ENCODE measurements at regions not wholly inside any gene's neighbourhood (a gene's known extent, or its start where the extent isn't known, plus 50 kb on each side); places are given as distances from the start of the nearest gene placed in this dataset.
"Not testable (repeated sequence)": the region's sequence is repeated elsewhere in the genome, so short reads cannot be mapped to it uniquely, and the experiment has no call there.

DNA sequence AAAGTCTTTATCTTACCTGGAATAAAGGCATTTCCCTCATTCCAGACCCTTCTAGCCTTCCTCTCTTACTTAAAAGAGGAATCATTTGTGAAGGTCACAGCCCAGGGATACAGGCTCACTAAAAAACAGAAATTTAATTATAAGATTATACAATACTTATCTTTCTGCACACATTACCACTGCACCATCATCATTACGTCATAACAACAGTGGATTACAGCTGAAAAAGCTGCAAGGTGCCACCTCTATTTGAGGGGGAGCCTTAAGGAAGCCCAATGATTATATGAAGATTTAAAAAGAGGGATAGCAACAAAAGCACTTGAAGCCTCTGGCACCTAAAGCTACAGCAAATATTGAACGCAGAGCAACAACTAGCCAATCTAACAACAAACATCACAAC lies 452.9 kb upstream of the EYS start:
- no peak for DNase-seq

DNA sequence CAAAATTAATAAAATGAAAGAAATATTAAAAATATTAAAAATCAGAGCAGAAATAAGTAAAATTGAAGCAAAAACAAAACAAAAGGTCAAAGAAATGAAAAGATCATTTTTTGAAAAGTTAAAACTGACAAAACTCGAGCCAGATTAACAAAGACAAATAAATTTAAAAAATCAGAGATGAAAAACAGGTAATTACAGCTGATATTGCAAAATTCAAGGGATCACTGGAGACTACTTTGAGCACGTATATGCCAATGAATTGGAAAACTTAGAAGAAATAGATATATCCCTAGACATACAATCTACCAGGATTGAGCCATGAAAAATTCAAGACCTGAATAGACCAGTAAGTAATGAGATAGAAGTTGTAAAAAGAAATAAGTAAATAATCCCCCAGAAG lies 446.2 kb upstream of the EYS start:
- DNase-seq: no peak

DNA sequence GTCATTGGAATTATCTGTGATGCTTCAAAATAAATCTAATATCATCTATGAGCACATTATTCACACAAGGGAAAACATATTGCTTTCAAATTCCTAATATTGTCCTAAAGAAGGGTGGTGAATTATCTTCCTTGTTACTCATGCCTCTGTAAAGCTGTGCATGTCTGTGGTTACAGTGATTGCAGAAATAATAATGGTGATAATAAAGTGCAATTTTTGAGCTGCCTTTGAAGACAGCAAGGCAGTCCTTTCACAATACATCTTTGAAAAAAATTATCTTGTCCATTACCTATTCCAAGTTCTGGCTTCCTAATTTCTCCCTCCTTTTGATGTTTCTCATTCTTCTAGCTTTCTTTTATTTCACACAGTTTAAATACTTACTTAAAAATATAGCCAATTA lies 442.1 kb upstream of the EYS start:
- DNase-seq: no peak

DNA sequence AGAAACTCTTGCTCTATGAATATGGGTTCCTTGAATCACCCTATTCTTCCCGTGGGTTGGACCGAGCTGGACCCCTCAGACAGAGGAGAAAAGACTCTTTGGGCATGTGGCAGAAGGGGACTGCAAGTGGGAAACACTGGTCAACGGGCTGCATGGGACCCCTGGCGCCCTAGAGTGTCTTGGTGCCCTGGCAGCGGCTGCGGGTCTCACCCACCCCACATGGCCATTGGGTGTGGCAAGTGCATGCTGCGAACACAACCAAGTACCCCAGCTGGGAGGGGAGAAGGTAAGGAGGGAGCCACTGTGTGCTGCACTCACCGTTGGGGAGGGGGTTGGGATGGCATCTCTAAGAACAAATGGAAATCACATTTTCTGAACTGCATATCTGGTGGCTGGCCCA lies 438.8 kb upstream of the EYS start:
- no peak for DNase-seq

DNA sequence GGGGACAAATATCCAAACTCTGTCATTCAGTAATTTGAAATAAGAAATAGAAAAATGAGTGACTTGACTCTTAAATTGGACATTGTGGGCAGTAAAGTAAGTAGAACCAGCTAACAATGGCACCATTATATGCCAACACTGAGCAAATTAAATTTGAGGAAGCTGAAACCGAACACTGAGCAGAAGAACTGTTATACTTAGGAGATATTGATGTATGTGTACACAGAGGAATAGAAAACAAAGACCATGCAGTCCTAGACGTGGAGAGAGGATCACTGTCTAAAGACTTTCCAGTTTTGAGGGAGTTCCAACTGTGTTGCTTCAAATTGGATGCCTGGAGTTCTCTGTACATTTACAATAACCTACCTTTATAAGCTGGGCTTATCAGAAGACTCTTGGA lies 427.0 kb upstream of the EYS start:
- no peak for DNase-seq

DNA sequence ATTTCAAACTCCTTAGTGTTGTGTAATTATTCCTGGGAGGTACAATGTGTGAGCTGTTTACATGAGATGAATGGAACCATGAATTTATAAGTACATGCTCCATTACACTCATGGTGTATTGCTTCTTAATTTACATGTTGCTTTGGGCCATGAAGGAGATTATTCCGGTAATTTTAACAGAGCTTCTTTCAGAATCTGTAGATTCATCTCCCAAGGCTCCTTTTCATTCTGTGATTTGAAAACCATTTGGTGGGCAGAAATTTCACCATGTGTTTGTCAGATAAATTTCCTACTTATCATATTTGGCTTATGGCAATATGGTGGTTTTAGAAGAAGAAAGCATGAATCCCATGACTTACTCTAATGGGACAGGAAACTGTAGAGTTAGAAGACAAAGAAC lies 421.6 kb upstream of the EYS start:
- DNase-seq: no peak

DNA sequence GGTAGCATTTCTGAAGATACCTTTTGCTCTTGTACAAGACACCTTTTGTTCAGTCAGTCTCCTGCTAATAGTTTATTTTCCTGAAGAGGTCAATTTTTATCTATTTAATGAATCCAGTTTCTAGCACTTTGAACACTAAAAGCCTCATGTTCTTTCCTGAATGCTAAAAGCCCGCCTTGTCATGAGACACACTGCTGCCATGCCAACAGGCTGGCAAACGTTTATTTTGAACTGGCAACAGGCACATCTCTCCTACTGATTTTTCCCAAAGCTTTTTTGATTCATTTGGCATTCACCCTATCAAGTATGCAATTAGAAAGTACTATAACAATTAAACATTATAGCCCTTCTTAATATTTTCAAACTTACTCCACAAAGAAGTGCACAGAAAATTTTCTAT lies 421.2 kb upstream of the EYS start:
- no peak for DNase-seq

DNA sequence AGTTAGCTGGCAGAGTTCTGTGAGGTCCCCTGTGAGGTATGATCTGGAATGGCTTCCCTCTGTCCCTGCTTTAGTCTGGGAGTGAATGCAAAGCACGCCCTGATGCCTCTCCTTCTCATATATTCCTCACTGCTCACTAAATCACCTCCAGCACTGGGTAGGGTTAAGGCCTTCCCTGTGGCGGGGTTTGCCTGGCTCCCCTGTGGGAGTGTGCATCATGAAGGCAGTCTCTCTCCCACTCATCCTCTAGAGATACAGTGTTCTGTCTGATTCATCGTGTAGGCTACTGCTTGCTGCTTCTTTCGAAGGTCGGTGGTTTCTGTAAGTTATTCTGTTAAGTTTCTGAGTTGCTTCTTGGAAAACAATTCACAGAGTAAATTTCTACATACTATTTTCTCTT lies 420.0 kb upstream of the EYS start:
- no peak for DNase-seq

DNA sequence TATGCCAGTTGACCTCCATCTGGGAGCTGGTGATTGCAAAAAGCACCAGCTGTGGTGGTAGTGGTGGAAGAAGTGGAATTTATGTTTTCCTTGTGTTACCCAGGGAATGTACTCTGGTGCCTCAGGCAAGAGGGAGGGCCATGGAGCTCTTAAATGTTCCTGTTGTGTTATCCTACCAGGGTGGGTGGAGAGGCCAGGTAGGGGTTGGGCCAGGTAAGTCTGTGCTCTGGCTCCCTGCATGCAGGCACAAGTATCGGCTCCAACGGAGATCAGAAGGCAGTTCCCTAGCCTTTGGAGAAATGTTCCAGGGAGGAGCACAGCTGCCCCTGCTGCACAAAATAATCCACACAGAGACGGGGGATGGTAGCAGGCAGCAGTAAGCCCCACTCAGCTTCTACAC lies 419.3 kb upstream of the EYS start:
- DNase-seq: no peak

DNA sequence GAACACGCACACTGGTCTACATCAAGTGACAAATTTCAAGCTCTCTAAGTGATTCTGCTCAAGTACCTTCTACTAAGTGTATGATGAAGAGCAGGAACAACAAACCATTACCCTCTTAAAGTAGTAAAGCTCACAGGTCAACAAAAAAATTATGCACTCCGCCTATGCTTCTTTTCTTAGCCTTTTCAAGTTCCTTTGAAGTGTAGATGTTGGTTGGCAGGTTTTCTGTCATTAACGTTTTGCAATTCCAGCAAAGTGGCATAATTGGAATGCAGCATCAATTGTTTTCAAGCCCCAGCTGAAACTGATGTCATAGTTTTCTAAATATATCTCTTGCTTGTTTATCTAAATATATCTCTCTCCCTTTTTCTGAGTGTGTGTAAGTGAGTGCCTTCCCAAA lies 396.9 kb upstream of the EYS start:
- no peak for DNase-seq

DNA sequence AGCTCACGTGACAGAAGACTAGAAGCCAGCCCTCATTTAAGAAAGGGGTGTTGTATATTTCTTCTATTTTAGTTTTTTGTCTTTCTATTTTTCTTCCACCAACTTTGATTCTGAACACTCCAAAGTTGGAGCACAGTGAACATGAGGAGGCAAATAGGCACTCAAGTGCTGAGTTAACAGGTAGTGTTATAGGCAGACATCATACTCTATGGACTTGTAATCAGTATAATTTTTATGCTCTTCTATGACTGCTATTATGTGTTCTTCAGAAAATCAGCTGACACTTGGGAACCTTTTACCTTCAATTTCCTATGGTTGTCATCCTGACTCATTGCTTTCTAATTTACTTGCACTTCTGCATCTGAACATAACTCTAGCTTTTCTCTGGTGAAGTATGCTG lies 396.3 kb upstream of the EYS start:
- no peak for DNase-seq

DNA sequence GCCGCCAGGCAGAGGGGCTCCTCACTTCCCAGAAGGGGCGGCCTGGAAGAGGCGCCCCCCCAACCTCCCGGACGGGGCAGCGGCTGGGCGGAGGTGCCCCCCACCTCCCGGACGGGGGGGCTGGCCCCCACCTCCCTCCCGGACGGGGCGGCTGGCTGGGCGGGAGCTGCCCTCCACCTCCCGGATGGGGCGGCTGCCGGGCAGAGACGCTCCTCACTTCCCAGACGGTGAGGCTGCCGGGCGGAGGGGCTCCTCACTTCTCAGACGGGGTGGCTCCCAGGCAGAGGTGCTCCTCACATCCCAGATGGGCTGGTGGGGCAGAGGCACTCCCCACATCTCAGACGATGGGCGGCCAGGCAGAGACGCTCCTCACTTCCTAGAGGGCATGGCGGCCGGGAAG lies 389.7 kb upstream of the EYS start:
- no peak for DNase-seq

DNA sequence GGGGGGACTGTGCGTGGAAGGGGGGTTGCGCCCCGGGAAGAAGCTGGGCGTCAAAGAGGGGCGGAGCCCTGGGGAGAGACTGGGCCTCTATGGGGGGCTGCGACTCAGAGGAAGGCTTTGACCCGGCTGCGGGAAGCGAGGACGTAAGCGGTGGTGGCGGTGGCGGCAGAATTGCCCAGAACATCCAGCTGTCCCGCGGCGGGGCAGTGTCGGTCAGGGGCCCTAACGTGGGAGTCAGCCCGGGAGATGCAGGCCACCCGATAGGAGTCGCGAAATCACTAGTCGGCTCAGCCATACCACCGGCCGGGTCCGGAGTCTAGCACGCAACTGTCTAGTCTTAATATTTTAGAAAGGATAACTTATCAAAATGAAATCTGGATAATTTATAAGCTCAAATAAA lies 387.6 kb upstream of the EYS start:
- no peak for DNase-seq

DNA sequence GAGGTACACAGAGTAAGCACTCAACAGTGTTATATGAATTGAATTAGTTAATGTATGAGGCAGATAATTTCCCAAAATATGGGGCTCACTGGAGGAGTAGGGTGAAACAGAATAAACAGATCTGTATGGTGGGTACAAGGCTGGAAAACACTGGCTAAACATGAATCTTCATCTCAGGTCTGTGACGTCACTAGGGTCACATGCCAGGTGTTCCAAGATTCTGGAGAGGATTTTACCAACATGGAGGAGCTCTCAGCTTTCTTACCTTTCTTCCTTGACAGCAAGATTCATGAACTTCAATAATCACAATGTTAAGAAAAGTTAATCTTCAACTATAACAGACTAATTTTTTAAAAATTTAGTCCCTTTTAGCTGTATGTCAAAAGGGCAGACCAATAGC lies 385.3 kb upstream of the EYS start:
- DNase-seq: not testable (repeated sequence)

DNA sequence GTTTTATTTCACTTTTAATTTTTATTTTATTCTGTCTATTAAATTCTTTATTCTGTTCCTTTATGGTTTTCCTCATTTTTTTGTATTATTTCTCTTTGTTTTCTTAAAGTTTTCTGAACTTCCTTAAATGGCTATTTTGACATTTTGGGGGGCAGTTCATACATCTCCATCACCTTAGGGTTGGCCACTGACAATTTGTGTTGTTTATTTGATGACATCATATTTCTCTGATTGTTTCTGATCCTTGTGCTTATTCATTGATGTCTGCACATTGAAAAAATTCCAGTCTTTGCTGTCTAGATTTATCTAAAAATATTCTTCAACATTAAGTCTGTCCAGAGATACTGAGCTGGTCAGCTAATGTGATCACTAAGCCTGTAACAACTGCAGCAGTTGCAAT lies 379.5 kb upstream of the EYS start:
- DNase-seq: no peak

DNA sequence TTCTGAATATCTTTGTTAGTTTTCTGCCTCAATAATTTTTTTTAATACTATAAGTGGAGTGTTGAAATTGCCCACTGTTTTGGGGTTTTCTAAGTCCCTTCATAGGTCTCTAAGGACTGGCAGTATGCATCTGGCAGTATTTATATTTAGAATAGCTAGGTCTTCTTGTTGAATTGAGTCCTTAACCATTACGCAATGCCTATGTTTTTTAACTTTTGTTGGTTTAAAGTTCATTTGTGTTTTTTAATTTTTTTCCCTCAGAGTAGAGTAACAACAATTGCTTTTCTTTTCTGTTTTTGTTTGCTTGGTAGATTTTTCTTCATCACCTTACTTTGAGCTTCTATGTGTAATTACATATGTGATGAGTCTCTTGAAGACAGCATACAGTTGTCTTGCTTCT lies 375.9 kb upstream of the EYS start:
- DNase-seq: no peak

DNA sequence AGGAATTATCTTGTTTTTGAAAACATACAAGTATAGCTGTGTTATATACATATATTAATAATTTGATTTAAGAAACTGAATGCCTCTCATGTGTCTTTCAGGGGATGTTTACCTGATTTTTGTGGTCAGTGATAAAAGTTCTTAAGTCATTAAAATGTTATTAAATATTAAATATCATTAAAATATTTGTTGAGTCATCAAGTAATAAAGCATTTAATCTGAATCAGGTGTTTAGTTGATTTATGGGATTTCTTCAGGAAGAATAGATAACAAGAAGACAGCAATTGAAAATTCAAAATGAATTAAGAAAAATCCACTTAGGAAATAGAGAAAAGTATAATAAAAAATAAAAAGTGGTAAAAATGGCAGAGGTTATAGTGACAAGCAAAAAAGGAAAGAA lies 361.9 kb upstream of the EYS start:
- DNase-seq: no peak

DNA sequence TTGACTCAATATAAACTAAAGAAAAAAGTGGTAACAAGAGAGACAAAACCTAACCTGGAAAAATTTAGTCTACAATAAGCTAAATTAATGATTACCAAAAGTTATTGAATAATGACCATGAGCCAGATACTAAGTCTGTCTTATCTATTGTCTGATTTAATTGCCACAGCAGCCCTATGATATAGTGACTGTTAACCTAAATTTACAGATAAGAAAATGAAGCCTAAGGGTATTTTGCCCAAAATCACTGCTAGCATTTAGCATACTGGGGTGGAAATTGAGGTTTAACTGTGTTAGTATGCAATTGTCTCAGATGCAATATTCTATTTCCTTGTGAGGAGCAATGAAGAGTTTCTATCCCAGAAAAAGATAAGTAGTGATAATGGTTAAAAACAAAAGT lies 361.0 kb upstream of the EYS start:
- no peak for DNase-seq

DNA sequence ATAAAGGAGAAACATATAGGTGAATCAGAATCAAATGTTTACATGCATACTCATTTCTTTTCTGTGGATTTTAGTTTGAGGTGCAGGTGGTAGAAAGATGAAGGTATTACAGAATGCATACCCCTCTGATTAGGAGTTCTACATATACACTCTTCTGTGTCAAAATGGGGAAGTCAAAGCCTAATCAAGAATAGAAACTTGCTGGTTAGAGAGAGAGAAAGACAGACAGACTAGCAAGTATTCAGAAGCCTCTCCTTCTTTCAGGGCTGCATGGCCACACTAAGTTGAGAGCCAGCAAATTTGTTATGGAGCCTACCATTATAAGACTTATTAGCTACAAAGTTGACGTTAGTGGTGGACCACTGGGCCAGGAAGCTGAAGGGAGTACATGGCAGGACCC lies 358.3 kb upstream of the EYS start:
- no peak for DNase-seq

DNA sequence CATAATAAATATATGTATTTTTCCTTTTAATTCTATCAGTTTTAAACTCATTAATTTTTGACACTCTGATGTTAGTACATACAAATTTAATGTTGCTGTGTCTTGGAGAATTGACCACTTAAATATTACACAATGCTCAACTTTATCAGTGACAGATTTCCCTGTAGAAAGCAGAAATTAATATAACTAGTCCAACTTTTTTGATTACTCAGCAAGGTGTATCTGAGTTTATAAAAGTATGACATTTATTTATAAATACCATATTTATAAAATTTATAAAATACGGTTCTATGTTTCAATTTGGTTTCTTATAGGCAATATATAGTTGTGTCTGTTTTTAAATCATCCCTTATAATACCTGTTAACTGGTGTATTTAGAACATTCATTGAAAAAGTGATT lies 350.0 kb upstream of the EYS start:
- no peak for DNase-seq

DNA sequence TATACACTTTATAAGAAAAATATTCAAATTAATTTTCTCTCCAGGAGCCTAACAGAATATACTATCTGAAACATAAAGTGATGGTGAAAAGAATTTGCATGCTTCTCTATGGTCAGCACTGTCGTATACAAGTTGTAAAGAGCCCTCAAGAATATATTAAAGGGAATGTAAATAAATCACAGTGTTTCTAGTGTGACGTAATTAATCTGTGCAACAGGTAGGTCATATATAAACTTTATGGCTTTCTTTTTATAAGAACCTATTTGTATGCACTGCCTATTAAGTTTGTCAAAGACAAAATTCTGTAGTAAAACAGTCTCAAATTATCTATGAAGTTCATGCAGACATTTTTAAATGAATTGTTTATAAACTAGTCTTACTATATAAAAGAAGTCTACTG lies 347.9 kb upstream of the EYS start:
- no peak for DNase-seq

DNA sequence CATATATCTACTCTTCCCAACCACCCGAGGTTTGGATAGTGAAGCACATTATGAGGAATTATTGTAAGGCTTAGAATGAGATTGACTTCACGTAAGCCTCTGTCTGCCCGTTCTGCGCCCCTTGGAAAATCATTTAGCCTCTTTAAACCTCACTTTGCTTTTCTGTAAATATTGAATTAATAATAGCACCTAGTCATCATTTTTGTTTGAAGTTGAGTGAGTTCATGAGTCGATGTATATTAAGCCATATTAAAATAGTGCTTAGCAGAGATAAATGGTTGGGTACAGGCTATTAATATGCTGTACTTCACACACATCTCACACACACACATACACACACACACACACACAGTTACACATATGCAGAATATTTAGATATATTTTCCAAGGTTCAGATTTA lies 344.8 kb upstream of the EYS start:
- no peak for DNase-seq

DNA sequence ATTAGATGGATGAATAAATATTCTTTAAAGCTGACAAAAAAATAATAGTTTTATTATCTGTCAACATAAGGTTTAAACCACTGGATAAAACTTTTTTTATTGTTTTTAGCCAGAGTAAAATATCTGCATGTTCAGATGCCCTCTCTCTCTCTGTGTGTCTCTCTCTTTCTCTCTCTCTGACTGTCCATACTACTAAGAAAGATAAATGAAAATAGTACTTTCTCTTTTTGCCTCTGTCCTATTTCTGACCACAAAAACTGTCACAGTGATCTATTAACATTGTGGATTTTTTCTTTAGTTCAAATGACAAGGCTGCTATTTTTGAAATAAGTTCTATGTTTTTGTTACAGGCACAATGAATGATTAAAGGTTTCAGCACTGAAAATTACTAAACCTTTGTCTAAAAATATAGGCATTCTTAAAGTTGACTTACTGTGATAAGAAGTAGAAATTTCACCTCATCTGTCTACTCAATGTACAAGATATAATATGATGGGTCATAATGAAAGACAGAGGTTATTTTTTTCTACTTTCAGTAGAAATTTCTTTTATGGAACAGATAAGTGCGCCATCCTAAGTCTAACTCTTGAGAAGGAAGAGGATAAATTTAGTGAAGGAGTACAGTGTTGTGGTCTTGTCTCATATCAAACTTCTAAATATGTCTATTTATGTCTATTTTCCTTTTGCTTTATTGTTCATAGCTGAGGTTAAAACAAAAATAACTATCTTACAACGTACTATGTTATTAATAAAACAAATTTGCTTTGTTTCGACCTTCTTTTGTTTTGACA lies 341.9 kb upstream of the EYS start:
- DNase-seq: no peak

DNA sequence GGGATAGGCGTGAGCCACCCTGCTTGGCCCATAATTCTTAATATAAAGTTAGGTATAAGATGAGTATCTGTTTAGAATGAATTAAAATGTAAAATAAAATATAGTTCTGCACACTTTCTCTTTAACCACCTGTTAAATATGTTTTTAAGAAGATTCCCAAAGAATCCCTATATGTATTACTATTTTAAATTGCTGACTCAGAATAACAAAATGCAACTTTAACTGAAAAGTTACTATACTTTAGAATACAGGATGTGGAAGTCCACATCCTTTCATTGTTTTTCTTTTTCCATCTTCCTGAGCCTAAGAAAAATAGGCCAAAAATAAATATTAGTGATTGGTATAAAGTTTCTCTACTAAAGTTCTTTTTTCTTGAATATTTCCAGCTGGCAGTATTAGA lies 325.6 kb upstream of the EYS start:
- no peak for DNase-seq

DNA sequence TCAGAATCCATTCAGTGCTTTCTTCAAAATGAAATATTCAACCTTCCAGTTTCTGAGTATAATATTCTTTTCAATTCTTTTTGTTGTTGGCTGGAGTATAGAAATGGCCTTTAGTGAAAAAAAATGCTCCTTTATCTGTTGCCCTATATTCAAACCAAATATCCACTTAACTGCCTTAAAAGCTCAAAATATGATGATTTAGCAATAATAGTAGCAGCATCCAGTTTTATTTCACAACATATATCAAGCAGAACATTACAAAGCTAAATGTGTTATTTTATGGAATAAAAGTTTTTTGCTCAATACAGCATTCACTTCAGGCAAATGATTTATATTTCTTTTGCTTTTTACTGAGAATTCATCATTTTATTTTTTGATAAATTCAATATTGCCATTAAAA lies 322.4 kb upstream of the EYS start:
- DNase-seq: no peak

DNA sequence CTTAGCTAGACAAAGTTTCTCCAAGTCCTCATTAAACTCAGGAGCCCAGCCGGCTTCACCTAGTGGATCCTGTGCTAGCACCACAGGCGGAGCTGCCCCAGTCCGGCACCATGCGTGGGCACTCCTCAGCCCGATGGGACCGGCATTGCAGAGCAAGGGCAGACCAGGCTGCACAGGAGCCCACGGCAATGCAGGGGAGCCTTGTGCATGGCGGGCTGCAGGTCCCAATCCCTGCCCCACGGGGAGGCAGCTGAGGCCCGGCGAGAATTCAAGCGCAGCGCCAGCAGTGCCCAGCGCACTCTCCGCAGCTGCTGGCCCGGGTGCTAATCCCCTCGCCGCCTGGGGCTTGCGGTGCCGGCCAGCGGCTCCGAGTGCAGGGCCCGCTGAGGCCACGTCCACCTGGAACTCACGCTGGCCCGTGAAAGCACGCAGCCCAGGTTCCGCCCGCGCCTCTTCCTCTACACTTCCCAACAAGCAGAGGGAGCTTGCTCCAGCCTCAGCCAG lies 292.3 kb upstream of the EYS start:
- no peak for DNase-seq

All from GF-D8 (cell line).